Stimulated activated CD4-positive, alpha-beta T cell treated with anti-CD3 and anti-CD28 coated beads, TNF-alpha, amount 100 ng/mL, for 24 hours (primary cell): ENCODE measurements at regions not wholly inside any gene's neighbourhood (a gene's known extent, or its start where the extent isn't known, plus 50 kb on each side); places are given as distances from the start of the nearest gene placed in this dataset.

ENCODE experiments used
- DNase-seq, 3 experiments: peaks; one replicate each; pipeline ENCODE4 v3.0.0-alpha.2; 2020; ENCODE audit warnings: low read depth in 3 of 3

DNA sequence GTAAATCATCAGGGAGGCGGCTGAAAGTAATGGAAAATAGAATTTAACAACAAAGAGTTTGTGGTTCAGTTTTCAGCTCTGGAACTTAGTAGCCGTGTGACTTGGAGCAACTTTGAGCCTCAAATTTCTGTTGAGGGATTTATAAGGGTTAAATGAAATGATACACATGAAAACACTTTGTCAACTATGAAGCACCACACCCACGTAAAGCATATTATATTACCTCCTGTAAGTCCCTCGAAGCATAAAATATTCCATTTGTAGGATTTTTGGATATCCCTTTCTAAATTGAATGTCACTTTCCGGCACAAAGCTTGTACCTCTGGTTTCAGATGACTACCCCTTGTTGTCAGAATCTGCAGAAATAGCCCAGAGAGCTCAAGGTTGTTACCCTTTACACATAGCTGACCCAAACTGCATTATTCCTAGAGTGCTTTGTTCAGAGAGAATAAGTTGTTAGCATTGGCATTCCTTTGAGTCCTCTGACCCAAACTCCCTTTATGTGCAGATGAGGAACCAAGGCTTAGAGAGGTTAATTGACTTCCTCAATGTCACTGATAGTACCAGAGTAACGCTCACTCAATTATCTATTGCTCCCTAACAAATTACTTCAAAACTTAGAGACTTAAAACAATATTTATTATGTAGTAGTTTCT, 187.9 kb upstream of the UMPS start:
- no peak for DNase-seq

GRCh38 chr3:124545891-124546290, 184.4 kb upstream of the UMPS start:
- DNase-seq = no peak

DNA sequence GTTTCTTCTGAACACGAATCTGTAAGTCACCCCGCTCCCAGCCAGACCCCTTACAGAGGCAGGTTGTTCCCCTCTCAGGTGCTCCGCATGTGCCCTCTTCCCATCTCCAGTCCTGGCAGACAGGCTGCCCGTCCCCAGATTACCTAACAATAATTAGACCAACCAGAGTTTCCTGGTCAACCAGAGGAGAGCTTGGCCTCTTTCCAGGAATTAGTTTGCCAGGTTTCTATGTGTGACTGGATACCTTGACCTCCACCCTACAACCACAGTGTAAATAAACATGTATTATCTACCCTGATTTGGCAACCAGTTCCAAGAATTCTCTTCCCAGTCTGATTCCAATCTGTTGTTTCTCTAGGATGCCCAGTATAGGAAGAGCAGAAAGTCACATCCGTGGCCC, 178.0 kb upstream of the UMPS start:
- no peak for DNase-seq

DNA sequence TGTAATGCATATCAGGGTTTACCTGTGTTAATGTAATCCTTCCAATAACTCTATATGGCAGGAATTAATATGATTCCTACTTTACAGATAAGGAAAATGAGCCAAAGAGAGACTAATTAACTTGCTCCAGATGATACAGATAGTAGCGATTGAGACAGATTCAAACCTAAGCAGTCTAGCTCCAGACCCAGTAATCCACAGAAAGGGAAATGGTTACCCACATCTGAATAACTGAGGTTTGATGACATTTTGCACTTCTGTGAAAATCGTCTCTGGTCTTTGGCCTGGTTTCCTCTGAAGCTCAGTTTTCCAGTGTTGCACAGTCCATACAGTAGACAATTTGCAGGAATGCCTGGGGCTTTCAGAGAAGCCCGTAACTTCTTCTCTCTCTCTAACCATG, 177.1 kb upstream of the UMPS start:
- no peak for DNase-seq

- no peak for DNase-seq
Observed at GRCh38 chr3:124556636-124557035, 173.6 kb upstream of the UMPS start.

- DNase-seq = no peak
Observed at GRCh38 chr3:124557433-124558232, 172.6 kb upstream of the UMPS start.

GRCh38 chr3:124558991-124559845, 171.0 kb upstream of the UMPS start:
- no peak for DNase-seq

GRCh38 chr3:124559846-124560574, 170.2 kb upstream of the UMPS start:
- peak; percentile 29 to 55 (median 34) for DNase-seq

- DNase-seq = no peak
Observed at GRCh38 chr3:124560666-124561215, 169.5 kb upstream of the UMPS start.

GRCh38 chr3:124562769-124563168, 167.5 kb upstream of the UMPS start:
- DNase-seq = no peak

DNA sequence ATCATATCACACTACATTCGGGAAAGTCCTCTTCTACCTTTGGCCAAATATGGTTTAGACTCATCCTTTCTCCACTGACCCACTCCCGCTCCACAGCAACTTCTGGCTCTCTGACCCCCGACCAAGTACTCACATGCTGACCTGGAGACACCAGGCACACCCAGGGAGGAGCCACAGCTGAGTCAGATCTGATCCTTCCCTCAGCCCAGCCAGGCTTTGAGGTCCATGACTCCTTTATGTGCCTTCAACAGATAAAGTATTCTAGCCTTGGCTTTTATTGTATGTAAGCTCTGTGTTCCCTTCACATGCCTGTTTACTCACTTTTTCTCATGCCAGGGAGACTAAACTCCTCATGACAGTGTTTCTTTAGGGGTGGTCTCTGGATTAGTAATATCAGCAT, 166.9 kb upstream of the UMPS start:
- no peak for DNase-seq

DNA sequence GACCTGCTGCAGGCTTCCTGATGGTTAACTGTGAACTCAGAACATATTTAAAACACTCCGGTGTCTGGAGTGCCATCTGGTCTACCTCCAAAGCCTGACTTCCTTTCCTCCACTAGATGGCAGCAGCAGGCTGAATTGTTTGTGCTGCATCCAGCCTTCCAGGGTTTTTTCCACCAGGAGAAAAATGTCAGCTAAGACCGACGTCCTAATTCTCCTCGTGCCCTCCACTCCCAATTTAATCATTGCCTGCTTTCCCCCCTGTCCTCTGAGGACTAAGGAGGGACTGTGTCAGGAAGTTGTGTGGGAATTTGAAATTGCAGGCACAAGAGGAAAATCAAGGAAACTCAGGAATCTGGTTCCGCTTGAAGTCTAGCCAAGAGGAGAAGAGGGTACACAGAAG, 165.2 kb upstream of the UMPS start:
- peak; percentile 11 to 41 (median 37) for DNase-seq

GRCh38 chr3:124565551-124565950, 164.7 kb upstream of the UMPS start:
- DNase-seq = no peak

GRCh38 chr3:124566701-124567100, 163.6 kb upstream of the UMPS start:
- no peak for DNase-seq

DNA sequence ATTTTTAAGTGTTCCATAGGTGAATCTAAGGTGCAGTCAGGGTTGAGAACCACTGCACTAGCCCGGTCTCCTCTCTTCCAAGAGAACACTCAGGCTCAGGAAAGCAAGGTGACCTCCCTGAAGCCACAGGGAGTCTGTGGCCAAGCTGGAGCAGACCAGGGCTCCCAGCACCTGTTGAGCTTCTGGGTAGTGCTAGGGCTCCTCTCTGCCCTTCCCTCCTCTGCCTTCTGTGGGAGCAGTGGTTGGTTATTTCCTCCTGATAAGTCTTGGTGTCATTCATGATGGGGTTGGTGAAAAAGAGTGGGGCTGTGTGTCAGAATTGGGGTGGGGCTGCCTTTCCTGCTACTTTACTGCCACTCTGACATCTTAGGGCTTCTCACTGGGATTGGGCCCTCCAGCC, 163.1 kb upstream of the UMPS start:
- DNase-seq = no peak

- no peak for DNase-seq
Observed at GRCh38 chr3:124569761-124570160, 160.5 kb upstream of the UMPS start.

DNA sequence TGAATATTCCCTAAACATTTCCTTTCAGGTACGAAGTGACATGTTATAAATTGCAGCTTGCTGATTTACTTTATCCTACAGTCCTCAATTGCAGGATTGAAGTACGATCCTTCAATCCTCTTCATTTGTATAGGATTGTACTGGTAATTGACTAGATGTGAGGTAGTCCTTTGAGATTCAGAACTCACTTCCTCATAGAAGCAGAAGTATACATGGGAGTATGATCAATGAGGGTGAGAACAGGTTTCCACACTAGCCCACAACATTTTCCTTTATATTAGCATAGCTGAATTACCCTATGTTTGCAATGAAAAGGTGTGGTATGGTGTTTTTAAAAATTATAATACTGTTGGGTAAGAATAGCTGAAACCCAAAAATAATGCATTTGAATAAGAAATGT, 160.0 kb upstream of the UMPS start:
- no peak for DNase-seq

DNA sequence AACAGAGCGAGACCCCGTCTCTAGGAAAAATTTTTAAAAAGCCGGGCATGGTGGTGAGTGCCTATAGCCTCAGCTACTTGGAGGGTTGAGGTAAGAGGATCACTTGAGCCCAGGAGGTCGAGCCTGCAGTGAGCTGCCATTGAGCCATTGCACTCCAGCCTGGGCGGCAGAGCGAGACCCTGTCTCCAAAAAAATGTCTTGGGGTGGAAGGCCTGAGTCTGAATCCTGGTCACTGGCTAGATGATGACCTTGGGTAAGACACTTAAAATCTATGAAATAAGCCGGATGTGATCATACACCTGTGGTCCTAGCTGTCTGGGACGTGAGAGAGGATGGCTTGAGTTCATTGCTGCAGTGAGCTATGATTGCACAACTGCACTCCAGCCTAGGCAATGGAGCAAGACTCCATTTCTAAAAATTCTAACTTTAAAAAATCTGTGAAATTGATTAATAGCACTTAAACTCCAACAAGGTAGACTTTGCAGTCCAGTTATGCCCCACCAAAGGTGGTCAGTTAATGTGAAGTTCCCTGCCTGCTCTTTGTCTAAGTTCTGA, 157.3 kb upstream of the UMPS start:
- no peak for DNase-seq

GRCh38 chr3:124574012-124574411, 156.2 kb upstream of the UMPS start:
- no peak for DNase-seq

GRCh38 chr3:124576565-124577493, 153.4 kb upstream of the UMPS start:
- DNase-seq = no peak
